SK-N-SH treated with all-trans-retinoic acid at 6 μM for 48 hours (cell line): ENCODE measurements at regions not wholly inside any gene's neighbourhood (a gene's known extent, or its start where the extent isn't known, plus 50 kb on each side); places are given as distances from the start of the nearest gene placed in this dataset.

Source experiments
- CSRNP3 ChIP-seq: fragments of 250-450 bp; sonication (Bioruptor Pico); IDR thresholded peaks from 2 replicates; pipeline ENCODE4 v1.5.1; 2021; ENCODE audit warnings: mild to moderate bottlenecking, moderate library complexity
- ZNF565 ChIP-seq: fragments of 450-650 bp; formaldehyde crosslinking; conservative IDR thresholded peaks from 2 replicates; pipeline ENCODE4 v1.5.0; 2020; ENCODE audit warnings: low read depth, mild to moderate bottlenecking, moderate library complexity

GRCh38 chr11:70001246-70001645 lies 76.9 kb upstream of the ANO1 start:
- no peak for TF ChIP-seq CSRNP3 (CRISPR knock-in tag)
- TF ChIP-seq ZNF565 = no peak
